Suprapubic skin (tissue), 4 donors: ENCODE measurements at regions not wholly inside any gene's neighbourhood (a gene's known extent, or its start where the extent isn't known, plus 50 kb on each side); places are given as distances from the start of the nearest gene placed in this dataset.

Experiments
- DNase-seq, 2 donors: peaks; one replicate each; pipeline ENCODE4 v3.0.0-alpha.2; 2019; ENCODE audit warnings: low spot score in 2 of 2
- H3K27ac ChIP-seq: fragments of 200-600 bp; sonication (generic); one replicate; pipeline ENCODE4 v1.5.1; 2019
- H3K27me3 ChIP-seq: fragments of 200-600 bp; sonication (generic); one replicate; pipeline ENCODE4 v1.5.1; 2019
- H3K36me3 ChIP-seq: fragments of 200-600 bp; sonication (generic); one replicate; pipeline ENCODE4 v1.5.1; 2019
- H3K4me1 ChIP-seq: fragments of 200-600 bp; sonication (generic); one replicate; pipeline ENCODE4 v1.5.1; 2019
- H3K4me3 ChIP-seq: fragments of 200-600 bp; sonication (generic); one replicate; pipeline ENCODE4 v1.5.1; 2019; ENCODE audit warnings: mild to moderate bottlenecking
- H3K9me3 ChIP-seq: fragments of 200-600 bp; sonication (generic); one replicate; pipeline ENCODE4 v1.5.1; 2019
- EP300 ChIP-seq: sonication (generic); formaldehyde crosslinking; IDR thresholded peaks from one replicate; pipeline ENCODE4 v1.6.1; 2017; ENCODE audit warnings: antibody characterized with exemption
- POLR2A ChIP-seq, 2 donors: fragments of 450-650 bp; IDR thresholded peaks; one replicate each; pipeline ENCODE4 v1.6.1; 2017; ENCODE audit warnings: antibody characterized with exemption in 2 of 2, mild to moderate bottlenecking in 2 of 2, moderate library complexity in 2 of 2
- POLR2AphosphoS5 ChIP-seq, 3 donors: sonication (generic); formaldehyde crosslinking; IDR thresholded peaks; one replicate each; pipeline ENCODE4 v1.6.1; 2017; ENCODE audit warnings: antibody characterized with exemption in 3 of 3
- WGBS: methylation state at CpG from one replicate; pipeline ENCODE4 v1.1.5; 2018; 5-methylcytosine and 5-hydroxymethylcytosine counted together
- TF ChIP-seq, protein P1 (sequence below), 2 donors: fragments of 200-600 bp in 1 of 2; fragments of 450-650 bp in 1 of 2; sonication (generic) in 1 of 2; IDR thresholded peaks; one replicate each; pipeline ENCODE4 v1.5.1; 2016 to 2019; ENCODE audit warnings: antibody characterized with exemption in 2 of 2, mild to moderate bottlenecking in 1 of 2, moderate library complexity in 1 of 2

DNA sequence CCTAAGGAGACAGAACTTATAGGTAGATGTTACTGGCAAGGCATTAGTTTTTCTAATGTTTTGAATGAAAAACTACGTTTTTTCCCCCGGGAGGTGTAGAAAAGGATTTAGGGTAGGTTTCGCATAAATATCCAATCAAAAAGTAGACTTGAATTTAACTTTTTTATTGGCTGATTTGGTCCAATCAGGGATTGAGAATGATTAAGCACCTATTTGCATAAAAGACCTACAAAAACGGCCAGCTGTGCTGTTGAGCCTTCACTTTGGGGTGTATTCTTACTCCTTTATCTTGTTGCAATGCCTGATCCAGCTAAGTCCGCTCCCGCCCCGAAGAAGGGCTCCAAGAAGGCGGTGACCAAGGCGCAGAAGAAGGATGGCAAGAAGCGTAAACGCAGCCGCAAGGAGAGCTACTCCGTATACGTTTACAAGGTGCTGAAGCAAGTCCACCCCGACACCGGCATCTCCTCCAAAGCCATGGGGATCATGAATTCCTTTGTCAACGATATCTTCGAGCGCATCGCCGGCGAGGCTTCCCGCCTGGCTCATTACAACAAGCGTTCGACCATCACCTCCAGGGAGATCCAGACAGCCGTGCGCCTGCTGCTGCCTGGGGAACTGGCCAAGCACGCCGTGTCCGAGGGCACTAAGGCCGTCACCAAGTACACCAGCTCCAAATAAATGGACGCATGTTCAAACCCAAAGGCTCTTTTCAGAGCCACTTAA, 113.5 kb upstream of the BTN3A2 start:
- Histone ChIP-seq H3K27ac (peak overlapping the region; percentile 69), H3K4me3 (peak overlapping the region; percentile 68), H3K4me1 (peaks cover 26% of the 10 kb centered on the region), H3K27me3 (peaks cover 61% of the 10 kb centered on the region), H3K9me3 (no peaks in the 10 kb centered on the region), H3K36me3 (no peaks in the 10 kb centered on the region)
- DNase-seq: no peak
- TF ChIP-seq EP300: no peak
- TF ChIP-seq POLR2AphosphoS5 (IDR thresholded peaks at IDR 0.05): peak in 1 of 3 donors; percentile 12
- TF ChIP-seq POLR2A (IDR thresholded peaks at IDR 0.05): peak in 1 of 2 donors; percentile 47
- TF ChIP-seq, protein P1, sequence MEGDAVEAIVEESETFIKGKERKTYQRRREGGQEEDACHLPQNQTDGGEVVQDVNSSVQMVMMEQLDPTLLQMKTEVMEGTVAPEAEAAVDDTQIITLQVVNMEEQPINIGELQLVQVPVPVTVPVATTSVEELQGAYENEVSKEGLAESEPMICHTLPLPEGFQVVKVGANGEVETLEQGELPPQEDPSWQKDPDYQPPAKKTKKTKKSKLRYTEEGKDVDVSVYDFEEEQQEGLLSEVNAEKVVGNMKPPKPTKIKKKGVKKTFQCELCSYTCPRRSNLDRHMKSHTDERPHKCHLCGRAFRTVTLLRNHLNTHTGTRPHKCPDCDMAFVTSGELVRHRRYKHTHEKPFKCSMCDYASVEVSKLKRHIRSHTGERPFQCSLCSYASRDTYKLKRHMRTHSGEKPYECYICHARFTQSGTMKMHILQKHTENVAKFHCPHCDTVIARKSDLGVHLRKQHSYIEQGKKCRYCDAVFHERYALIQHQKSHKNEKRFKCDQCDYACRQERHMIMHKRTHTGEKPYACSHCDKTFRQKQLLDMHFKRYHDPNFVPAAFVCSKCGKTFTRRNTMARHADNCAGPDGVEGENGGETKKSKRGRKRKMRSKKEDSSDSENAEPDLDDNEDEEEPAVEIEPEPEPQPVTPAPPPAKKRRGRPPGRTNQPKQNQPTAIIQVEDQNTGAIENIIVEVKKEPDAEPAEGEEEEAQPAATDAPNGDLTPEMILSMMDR (IDR thresholded peaks at IDR 0.05): no peak
- WGBS: under 1% methylated on average over 12 of the region's 32 CpGs

DNA sequence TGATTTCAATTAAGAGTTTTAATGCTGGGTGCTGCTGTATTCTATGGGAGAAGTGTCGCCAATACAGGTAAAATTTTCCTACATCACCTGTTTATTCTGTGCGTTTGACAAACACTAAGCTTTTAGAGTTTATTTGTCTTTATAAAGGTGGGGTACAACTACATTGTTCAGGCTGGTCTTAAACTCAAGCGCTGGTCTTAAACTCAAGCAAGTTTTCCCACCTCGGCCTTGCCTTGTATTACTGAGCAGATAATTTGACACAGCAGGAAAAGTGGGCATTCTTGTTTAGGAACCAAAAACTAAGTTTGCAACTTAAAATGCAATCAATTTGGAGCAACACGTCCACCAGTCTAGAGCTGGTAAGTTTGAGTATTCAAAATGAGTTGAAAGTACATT, 112.9 kb upstream of the BTN3A2 start:
- Histone ChIP-seq H3K4me3 (peak overlapping the region; percentile 68), H3K27me3 (peaks cover 62% of the 10 kb centered on the region), H3K9me3 (no peaks in the 10 kb centered on the region), H3K27ac (peak overlapping the region; percentile 69), H3K36me3 (no peaks in the 10 kb centered on the region), H3K4me1 (peaks cover 26% of the 10 kb centered on the region)
- no peak for DNase-seq
- TF ChIP-seq POLR2AphosphoS5 (IDR thresholded peaks at IDR 0.05) (no peak), POLR2A (IDR thresholded peaks at IDR 0.05) (no peak), EP300 (no peak)
- TF ChIP-seq, protein P1 (IDR thresholded peaks at IDR 0.05): no peak
- 29% methylated on average over 5 of the region's 5 CpGs for WGBS

DNA sequence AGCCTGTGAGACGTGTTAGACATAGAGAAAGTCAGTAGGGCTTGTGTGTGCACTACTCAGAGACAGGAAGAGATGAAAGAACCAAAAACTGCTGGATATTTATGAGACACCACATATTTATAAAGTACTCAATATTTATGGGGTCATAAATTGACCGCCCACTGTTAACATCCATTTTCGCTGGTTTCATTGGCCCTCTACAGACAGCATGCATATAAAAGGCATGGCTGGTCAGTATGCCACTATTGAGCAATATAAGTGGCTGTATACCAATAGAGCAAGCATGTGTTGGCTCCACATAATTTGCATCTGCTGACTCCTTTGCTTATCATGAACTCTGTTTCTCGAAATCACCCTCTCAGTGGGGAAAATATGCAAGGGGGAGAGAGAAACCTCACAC, 110.3 kb upstream of the BTN3A2 start:
- no peak overlapping the region for H3K27ac ChIP-seq
- H3K27me3 ChIP-seq: peaks cover 58% of the 10 kb centered on the region
- WGBS: 76% methylated on average over 4 of the region's 4 CpGs
- H3K4me3 ChIP-seq: no peak overlapping the region
- H3K4me1 ChIP-seq: peaks cover 23% of the 10 kb centered on the region
- no peak for DNase-seq
- TF ChIP-seq POLR2A (IDR thresholded peaks at IDR 0.05) (no peak), EP300 (no peak), POLR2AphosphoS5 (IDR thresholded peaks at IDR 0.05) (no peak)
- TF ChIP-seq, protein P1 (IDR thresholded peaks at IDR 0.05): no peak
- H3K36me3 ChIP-seq: no peaks in the 10 kb centered on the region
- H3K9me3 ChIP-seq: no peaks in the 10 kb centered on the region

DNA sequence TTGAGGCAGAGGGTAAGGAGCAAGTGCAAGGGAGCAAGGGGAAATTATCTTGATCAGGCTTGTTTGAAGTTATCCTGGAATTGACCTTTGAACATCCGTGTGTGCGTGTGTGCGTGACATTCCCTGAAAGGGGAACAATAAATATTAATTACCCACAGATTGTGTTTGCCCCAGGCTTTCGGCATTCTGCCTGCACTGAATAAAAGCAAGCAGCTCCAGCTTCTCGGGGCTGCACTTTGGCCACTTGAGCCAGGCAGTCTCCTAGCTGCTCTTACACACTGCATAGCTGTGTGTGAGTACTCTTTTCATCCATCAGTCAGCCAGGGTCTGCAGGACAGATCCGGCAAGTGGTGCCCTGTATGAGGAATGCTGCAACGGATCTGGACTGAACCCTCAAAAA, 107.7 kb upstream of the BTN3A2 start:
- no peaks in the 10 kb centered on the region for H3K9me3 ChIP-seq
- peaks cover 51% of the 10 kb centered on the region for H3K27me3 ChIP-seq
- H3K4me3 ChIP-seq: no peak overlapping the region
- no peak for DNase-seq
- H3K36me3 ChIP-seq: no peaks in the 10 kb centered on the region
- H3K4me1 ChIP-seq: peaks cover 6% of the 10 kb centered on the region
- no peak for TF ChIP-seq EP300
- no peak for TF ChIP-seq POLR2A (IDR thresholded peaks at IDR 0.05)
- TF ChIP-seq POLR2AphosphoS5 (IDR thresholded peaks at IDR 0.05): no peak
- TF ChIP-seq, protein P1 (IDR thresholded peaks at IDR 0.05): no peak
- 61% methylated on average over 5 of the region's 7 CpGs for WGBS
- H3K27ac ChIP-seq: no peak overlapping the region

DNA sequence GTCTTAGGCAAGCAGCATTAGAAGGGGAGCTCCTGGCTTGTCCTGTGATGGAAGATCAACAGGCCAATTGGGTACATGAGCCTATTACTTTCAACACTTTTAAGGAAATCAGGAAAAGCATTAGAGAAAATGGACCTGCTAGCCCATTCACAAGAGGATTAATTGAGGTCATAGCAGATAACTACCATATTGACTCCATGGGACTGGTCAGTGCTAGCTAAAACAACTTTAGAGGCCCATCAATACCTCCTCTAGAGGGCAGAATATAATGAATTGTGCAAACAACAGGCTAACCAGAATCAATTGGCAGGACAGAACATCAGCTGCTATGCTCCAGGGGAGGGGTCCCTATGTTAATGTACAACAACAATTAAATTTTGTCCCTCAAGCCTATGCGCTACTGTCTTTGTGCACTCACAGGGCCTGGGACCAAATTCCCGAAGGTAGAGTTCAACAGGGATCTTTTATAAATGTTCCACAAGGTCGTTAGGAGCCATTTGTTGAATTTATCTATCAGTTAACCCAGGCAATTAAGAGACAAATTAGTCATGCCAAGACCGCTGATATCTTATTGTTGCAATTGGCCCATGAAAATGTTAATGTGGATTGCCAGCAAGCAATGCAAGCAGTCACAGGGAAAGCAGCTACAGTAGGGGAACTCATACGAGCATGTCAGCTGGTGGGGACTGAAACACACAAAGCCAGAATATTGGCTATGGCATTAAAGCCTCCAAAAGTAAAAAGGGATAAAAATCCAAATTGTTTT, 106.6 kb upstream of the BTN3A2 start:
- WGBS: 89% methylated on average over 5 of the region's 5 CpGs
- no peaks in the 10 kb centered on the region for H3K36me3 ChIP-seq
- H3K4me3 ChIP-seq: no peak overlapping the region
- no peak overlapping the region for H3K27ac ChIP-seq
- H3K9me3 ChIP-seq: no peaks in the 10 kb centered on the region
- no peak for DNase-seq
- H3K4me1 ChIP-seq: peaks cover 3% of the 10 kb centered on the region
- peaks cover 40% of the 10 kb centered on the region for H3K27me3 ChIP-seq
- no peak for TF ChIP-seq POLR2A (IDR thresholded peaks at IDR 0.05)
- no peak for TF ChIP-seq POLR2AphosphoS5 (IDR thresholded peaks at IDR 0.05)
- no peak for TF ChIP-seq EP300
- TF ChIP-seq, protein P1 (IDR thresholded peaks at IDR 0.05): no peak
